Amniotic epithelial cell (primary cell): ENCODE measurements at regions not wholly inside any gene's neighbourhood (a gene's known extent, or its start where the extent isn't known, plus 50 kb on each side); places are given as distances from the start of the nearest gene placed in this dataset.
A peak's percentile ranks its signal among the peaks of the same experiment; 100 is the strongest.
"Not testable (repeated sequence)": the region's sequence is repeated elsewhere in the genome, so short reads cannot be mapped to it uniquely, and the experiment has no call there.

ENCODE experiments used
- DNase-seq: peaks from one replicate; pipeline ENCODE4 v3.0.0-alpha.2; 2010; ENCODE audit warnings: low read depth

- no peak for DNase-seq
These were observed 836.6 kb upstream of the PRKX start for GRCh38 chrX:4550018-4550417.

GRCh38 chrX:4547213-4547836, 833.9 kb upstream of the PRKX start:
- DNase-seq, result peak; percentile 6

- DNase-seq, result not testable (repeated sequence)
These were observed 832.7 kb upstream of the PRKX start for GRCh38 chrX:4546178-4546577.

DNA sequence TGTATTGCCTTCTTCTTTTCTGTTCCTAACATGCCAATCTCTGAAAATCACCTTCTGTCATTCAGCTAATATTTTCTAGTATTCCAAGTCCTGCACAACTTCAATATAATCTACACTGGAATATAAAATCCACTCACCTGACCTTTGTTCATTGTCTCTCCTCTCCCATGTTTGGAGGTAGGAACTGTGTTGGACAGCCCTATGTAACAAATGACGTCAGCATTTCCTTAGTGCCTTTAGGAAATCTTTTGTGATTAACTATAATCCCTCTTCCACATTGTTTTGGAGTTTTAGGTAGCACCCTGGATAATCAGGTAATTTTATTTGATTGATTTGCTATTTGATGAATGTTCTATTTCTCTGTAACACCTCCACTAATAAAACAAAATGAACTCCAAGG, 814.8 kb upstream of the PRKX start:
- no peak for DNase-seq

GRCh38 chrX:4485912-4486311, 772.5 kb upstream of the PRKX start:
- no peak for DNase-seq

DNA sequence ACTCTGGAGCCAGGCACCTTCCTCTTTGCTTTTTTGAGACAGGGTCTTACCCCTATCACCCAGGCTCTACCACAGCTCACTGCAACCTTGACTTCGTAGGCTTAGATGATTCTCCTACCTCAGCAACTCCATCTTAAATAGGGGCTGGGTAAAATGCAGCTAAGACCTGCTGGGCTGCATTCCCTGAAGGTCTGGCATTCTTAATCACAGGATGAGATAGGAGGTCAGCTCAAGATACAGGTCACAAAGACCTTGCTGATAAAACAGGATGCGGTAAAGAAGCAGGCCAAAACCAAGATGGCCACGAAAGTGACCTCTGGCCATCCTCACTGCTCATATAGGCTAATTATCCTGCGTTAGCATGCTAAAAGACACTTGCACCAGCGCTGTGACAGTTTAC, 770.8 kb upstream of the PRKX start:
- no peak for DNase-seq

- no peak for DNase-seq
These were observed 738.1 kb upstream of the PRKX start for GRCh38 chrX:4451591-4451990.

DNA sequence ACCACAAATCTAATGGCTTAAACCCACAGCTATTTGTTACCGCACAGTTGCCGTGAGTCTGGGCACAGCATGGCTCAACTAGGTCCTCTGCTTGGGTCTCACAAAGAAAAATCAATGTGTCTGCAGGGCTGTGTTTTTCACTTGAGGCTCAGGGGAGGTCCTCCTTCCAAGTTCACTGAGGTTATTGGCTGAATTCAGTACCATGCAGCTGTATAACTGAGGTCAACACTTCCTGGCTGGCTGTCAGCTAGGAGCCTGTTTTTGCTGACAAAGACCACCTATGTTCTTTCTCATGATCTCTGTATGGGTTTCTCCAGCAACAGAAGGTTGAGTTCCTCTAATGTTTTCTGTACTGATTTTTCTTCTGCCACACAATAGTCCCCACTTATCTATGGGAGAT, 736.7 kb upstream of the PRKX start:
- DNase-seq, result no peak

- no peak for DNase-seq
These were observed 722.5 kb upstream of the PRKX start for GRCh38 chrX:4435905-4436304.

DNA sequence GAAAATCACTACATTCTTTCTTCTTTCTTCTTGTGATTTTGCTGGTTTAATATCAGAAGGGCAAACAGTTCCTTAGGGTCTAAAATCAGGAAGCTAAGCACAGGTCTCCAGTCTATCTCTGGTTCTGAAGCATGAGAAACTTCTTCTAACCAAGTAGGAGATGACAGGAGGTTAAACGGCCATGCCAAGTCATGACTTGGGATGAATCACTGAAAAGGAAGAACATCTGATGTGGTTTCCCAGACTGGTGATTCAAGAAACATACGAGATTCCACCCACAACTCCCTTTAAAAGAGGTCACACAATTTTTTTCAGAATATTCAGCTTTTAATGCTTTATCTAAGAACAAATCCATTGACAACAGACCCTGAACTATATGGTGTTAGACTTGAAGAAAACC, 684.0 kb upstream of the PRKX start:
- DNase-seq, result no peak

- DNase-seq, result no peak
These were observed 668.8 kb upstream of the PRKX start for GRCh38 chrX:4382273-4382672.

- no peak for DNase-seq
These were observed 667.3 kb upstream of the PRKX start for GRCh38 chrX:4380710-4381109.

DNA sequence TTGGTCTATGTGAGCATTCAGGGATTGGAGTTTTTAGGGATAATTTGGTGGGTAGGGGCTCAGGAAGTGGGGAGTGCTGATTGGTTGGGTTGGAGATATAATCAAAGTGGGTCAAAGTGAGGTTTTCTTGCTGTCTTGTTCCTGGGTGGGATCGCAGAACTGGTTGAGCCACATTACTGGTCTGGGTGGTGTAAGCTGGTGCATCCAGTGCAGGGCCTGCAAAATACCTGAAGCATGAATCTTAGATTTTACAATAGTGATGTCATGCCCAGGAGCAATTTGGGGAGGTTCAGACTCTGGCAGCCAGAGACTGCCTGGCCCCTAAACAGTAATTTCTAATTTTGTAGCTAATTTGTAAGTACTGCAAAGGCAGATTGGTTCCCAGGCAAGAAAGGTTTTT, 665.6 kb upstream of the PRKX start:
- no peak for DNase-seq

- DNase-seq, result no peak
These were observed 660.3 kb upstream of the PRKX start for GRCh38 chrX:4373791-4374190.

- no peak for DNase-seq
These were observed 645.1 kb upstream of the PRKX start for GRCh38 chrX:4358577-4358976.

- DNase-seq, result no peak
These were observed 609.5 kb upstream of the PRKX start for GRCh38 chrX:4322916-4323315.

GRCh38 chrX:4320436-4320947, 607.0 kb upstream of the PRKX start:
- DNase-seq, result no peak

DNA sequence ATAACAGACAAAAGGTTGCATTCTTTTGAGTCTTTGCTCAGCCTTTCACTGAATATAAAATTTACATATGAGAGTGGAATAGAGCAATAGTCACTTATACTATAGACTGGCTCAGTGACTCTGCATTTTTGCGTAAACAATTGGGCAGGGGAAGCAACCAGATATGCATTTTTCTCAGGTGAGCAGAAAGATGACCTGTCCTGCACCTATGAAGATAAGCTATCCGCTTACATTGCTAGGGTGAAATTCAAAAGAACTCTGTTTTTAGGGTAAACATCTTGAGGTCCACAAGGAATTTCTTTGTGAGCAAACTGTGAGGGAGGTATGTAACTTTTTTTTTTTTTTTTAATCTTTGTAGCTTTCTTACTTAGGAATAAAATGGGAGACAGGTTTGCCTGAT, 602.4 kb upstream of the PRKX start:
- no peak for DNase-seq

- no peak for DNase-seq
These were observed 601.1 kb upstream of the PRKX start for GRCh38 chrX:4314586-4314985.

GRCh38 chrX:4277122-4277521, 563.7 kb upstream of the PRKX start:
- DNase-seq, result no peak

DNA sequence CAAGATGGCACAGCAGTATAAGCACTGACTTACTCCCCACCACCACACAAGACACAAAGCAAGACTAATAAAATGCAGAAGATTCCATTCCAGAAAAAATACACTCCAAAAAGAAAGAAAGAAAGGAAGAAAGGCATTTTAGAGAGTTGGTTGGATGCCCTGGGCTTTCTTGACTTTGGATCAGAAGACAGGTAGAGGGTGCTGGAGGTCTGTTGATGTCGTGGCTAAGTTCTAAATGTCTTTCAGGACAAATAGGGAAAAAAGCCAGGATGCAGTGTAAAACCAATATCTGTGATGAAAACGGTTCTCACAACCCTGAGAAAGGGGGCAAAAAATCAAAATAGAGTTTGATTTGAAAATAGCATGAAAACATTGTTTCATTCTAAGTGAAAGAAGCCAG, 555.2 kb upstream of the PRKX start:
- DNase-seq, result no peak

DNA sequence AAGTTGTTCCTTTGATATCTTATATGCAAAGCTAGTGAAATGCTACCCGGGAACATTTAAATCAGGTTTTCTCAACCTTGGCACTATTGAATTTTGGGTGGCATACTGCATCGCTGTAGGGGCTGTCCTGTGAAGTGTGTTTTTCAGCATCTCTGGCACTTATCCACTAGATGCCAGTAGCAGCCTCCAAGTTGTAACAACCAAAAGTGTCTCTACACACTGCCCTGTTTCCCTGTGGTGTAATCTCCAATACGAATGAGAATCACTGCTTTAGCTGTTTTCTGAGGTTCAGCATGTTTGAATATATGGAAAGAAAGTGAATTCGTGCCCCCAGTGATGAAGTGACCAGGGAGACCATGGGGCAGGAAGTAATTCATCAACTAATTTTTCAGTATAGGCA, 551.6 kb upstream of the PRKX start:
- no peak for DNase-seq

- no peak for DNase-seq
These were observed 549.8 kb upstream of the PRKX start for GRCh38 chrX:4263030-4263803.

- no peak for DNase-seq
These were observed 539.6 kb upstream of the PRKX start for GRCh38 chrX:4253092-4253491.
